Right lobe of liver (tissue), 6 donors: ENCODE measurements at regions not wholly inside any gene's neighbourhood (a gene's known extent, or its start where the extent isn't known, plus 50 kb on each side); places are given as distances from the start of the nearest gene placed in this dataset.

Experiments used
- ATAC-seq, 4 donors: fragments of 200-7000 bp; cut with Tn5 transposase; one replicate each; pipeline ENCODE4 v1.9.1; 2020; ENCODE audit warnings: mild to moderate bottlenecking in 4 of 4, moderate library complexity in 4 of 4
- DNase-seq, 3 donors: peaks; one replicate each; pipeline ENCODE4 v3.0.0-alpha.2; 2020
- H3K27ac ChIP-seq, 3 donors: fragments of 200-600 bp; one replicate each; pipeline ENCODE4 v1.8.0; 2022
- H3K27me3 ChIP-seq, 2 donors: fragments of 200-600 bp; one replicate each; pipeline ENCODE4 v1.8.0; 2022
- H3K36me3 ChIP-seq, 4 donors: fragments of 200-600 bp; sonication (generic) in 1 of 4; one replicate each; pipeline versions ENCODE4 v1.5.1 to v1.8.0; 2017 to 2022; ENCODE audit warnings: control low read depth in 1 of 4
- H3K4me1 ChIP-seq, 4 donors: fragments of 200-600 bp; sonication (generic) in 1 of 4; one replicate each; pipeline versions ENCODE4 v1.5.1 to v1.8.0; 2017 to 2022; ENCODE audit warnings: control low read depth in 1 of 4
- H3K4me3 ChIP-seq, 3 donors: fragments of 200-600 bp; one replicate each; pipeline ENCODE4 v1.8.0; 2022
- H3K9me3 ChIP-seq, 4 donors: fragments of 200-600 bp; sonication (generic) in 1 of 4; one replicate each; pipeline versions ENCODE4 v1.5.1 to v1.8.0; 2017 to 2022; ENCODE audit warnings: control low read depth in 1 of 4
- CTCF ChIP-seq, 4 donors: fragments of 200-600 bp in 3 of 4; fragments of 450-650 bp in 1 of 4; IDR thresholded peaks; one replicate each; pipeline versions ENCODE4 v1.5.1 to v1.8.0; 2016 to 2022; ENCODE audit warnings: antibody characterized with exemption in 4 of 4, mild to moderate bottlenecking in 2 of 4
- POLR2A ChIP-seq: fragments of 450-650 bp; IDR thresholded peaks from one replicate; pipeline ENCODE4 v1.6.1; 2017; ENCODE audit warnings: antibody characterized with exemption, mild to moderate bottlenecking
- WGBS: methylation state at CpG from one replicate; pipeline ENCODE4 v1.1.6; 2018; ENCODE audit warnings: low coverage, low lambda C conversion rate; ENCODE audit not compliant: insufficient coverage; ENCODE audit errors: missing lambda C conversion rate; 5-methylcytosine and 5-hydroxymethylcytosine counted together
- intact Hi-C, 2 donors: fragments of 100-400 bp; cut with DNase I; formaldehyde crosslinking; loops; one replicate each; pipeline versions ENCODE4 v1.11.2 to v1.14.1; 2022
- donor health status: DM: no; HTN: yes; CAD: no.
- donor health status: DM: no; HTN: no; CAD: no.
- donor health status: DM: no; HTN: no; CAD: no.
- donor health status: DM: no; HTN: yes; CAD: no.
- donor health status: DM: no; HTN: yes; CAD: no.

- no CpG with 5 or more reads among the region's 15 CpGs for WGBS
- no peaks in the 10 kb centered on the region for H3K36me3 ChIP-seq
- DNase-seq (peak in 2 of 3 donors; percentile 43 to 54), ATAC-seq (peak in 3 of 4 donors; percentile 28 to 48 (median 45))
- H3K27me3 ChIP-seq, result peaks cover 0 to 6% of the 10 kb centered on the region in 2 donors
- no peaks in the 10 kb centered on the region for H3K4me1 ChIP-seq
- no peak overlapping the region for H3K27ac ChIP-seq
- H3K9me3 ChIP-seq, result no peaks in the 10 kb centered on the region
- intact Hi-C loops, result no loop called here
- TF ChIP-seq POLR2A (no peak), CTCF (IDR thresholded peaks at IDR 0.05) (no peak)
- H3K4me3 ChIP-seq, result no peak overlapping the region
These were observed 138.8 kb upstream of the COL5A1 start for GRCh38 chr9:134502809-134503211.

DNA sequence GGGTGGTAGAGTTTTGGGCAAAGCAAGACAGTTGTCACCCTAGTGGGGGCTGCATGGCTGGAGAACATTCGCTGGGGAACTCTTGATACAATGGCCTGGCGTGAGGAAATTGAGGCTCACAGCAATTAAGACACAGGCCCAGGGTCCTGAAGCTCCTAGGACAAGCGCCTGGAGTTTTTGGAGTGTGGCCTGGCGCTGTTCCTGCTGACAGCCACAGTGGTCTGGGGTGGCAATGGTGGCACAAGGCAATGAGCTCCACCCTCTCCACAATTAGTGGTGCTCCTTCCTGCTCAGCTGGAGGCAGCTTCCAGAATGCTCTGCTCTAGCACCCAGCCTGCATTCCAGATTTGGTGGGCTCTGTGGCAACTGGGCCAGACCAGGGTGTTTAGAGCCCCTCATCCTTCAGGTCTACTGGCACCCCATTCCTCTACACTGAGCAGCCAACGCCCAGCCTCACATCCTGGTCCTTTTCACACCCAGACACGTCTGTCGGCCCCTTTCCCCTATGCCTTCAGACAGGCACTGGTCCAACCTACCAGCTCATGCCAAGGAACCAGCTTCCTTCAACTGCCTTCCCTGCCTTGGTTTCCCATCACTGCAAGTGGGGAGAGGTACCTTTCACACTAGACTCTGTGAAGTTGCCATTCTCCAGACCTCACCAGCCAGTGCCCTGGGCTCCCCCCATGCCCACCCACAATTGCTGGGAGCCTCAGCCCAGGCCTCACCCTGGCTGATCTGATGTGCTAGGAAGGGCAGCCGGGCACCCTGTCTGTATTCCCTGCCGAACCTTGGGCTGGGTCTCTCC, 138.1 kb upstream of the COL5A1 start:
- Histone ChIP-seq H3K27ac (no peak overlapping the region), H3K4me3 (no peak overlapping the region), H3K4me1 (no peaks in the 10 kb centered on the region), H3K9me3 (no peaks in the 10 kb centered on the region), H3K27me3 (peaks cover 0 to 6% of the 10 kb centered on the region in 2 donors), H3K36me3 (no peaks in the 10 kb centered on the region)
- TF ChIP-seq CTCF (IDR thresholded peaks at IDR 0.05) (no peak), POLR2A (no peak)
- WGBS, result 50% methylated on average over 1 of the region's 9 CpGs
- DNase-seq (peak in 2 of 3 donors; percentile 39 to 43), ATAC-seq (peak in 1 of 4 donors; percentile 31)
- intact Hi-C loops, result no loop called here

GRCh38 chr9:134504106-134504385, 137.6 kb upstream of the COL5A1 start:
- H3K4me1 ChIP-seq, result no peaks in the 10 kb centered on the region
- no peak for TF ChIP-seq CTCF (IDR thresholded peaks at IDR 0.05)
- TF ChIP-seq POLR2A, result no peak
- H3K27ac ChIP-seq, result no peak overlapping the region
- 82% methylated on average over 2 of the region's 7 CpGs for WGBS
- no peak overlapping the region for H3K4me3 ChIP-seq
- peaks cover 0 to 6% of the 10 kb centered on the region in 2 donors for H3K27me3 ChIP-seq
- H3K9me3 ChIP-seq, result no peaks in the 10 kb centered on the region
- ATAC-seq (no peak), DNase-seq (no peak)
- H3K36me3 ChIP-seq, result no peaks in the 10 kb centered on the region
- intact Hi-C loops, result no loop called here

GRCh38 chr9:134505032-134505431, 136.6 kb upstream of the COL5A1 start:
- H3K9me3 ChIP-seq, result no peaks in the 10 kb centered on the region
- peak in 1 of 3 donors; percentile 49 for DNase-seq
- H3K27ac ChIP-seq, result no peak overlapping the region
- no peak for ATAC-seq
- H3K4me3 ChIP-seq, result no peak overlapping the region
- intact Hi-C loops, result no loop called here
- no peaks in the 10 kb centered on the region for H3K36me3 ChIP-seq
- peaks cover 0 to 6% of the 10 kb centered on the region in 2 donors for H3K27me3 ChIP-seq
- 62% methylated on average over 6 of the region's 11 CpGs for WGBS
- TF ChIP-seq POLR2A, result no peak
- TF ChIP-seq CTCF (IDR thresholded peaks at IDR 0.05), result no peak
- H3K4me1 ChIP-seq, result no peaks in the 10 kb centered on the region
